Fibroblast of the aortic adventitia (primary cell): ENCODE measurements at regions not wholly inside any gene's neighbourhood (a gene's known extent, or its start where the extent isn't known, plus 50 kb on each side); places are given as distances from the start of the nearest gene placed in this dataset.
"Not testable (repeated sequence)": the region's sequence is repeated elsewhere in the genome, so short reads cannot be mapped to it uniquely, and the experiment has no call there.

Source experiments
- DNase-seq: peaks from one replicate; pipeline ENCODE4 v3.0.0-alpha.2; 2010; ENCODE audit warnings: low read depth
- H3K4me3 ChIP-seq: 2 replicates; pipeline ENCODE4 v1.5.1; 2011; ENCODE audit warnings: low read depth, mild to moderate bottlenecking, control low read depth, low read length, moderate library complexity
- TF ChIP-seq, protein P1 (sequence below): IDR thresholded peaks from 2 replicates; pipeline ENCODE4 v1.5.1; 2011; ENCODE audit warnings: mild to moderate bottlenecking, low read length, control low read depth, inconsistent platforms; ENCODE audit not compliant: insufficient read depth

GRCh38 chr3:191982481-191982880, 521.5 kb downstream of the PYDC2 start:
- DNase-seq, result no peak
- no peak overlapping the region for H3K4me3 ChIP-seq
- TF ChIP-seq, protein P1, sequence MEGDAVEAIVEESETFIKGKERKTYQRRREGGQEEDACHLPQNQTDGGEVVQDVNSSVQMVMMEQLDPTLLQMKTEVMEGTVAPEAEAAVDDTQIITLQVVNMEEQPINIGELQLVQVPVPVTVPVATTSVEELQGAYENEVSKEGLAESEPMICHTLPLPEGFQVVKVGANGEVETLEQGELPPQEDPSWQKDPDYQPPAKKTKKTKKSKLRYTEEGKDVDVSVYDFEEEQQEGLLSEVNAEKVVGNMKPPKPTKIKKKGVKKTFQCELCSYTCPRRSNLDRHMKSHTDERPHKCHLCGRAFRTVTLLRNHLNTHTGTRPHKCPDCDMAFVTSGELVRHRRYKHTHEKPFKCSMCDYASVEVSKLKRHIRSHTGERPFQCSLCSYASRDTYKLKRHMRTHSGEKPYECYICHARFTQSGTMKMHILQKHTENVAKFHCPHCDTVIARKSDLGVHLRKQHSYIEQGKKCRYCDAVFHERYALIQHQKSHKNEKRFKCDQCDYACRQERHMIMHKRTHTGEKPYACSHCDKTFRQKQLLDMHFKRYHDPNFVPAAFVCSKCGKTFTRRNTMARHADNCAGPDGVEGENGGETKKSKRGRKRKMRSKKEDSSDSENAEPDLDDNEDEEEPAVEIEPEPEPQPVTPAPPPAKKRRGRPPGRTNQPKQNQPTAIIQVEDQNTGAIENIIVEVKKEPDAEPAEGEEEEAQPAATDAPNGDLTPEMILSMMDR, result no peak

DNA sequence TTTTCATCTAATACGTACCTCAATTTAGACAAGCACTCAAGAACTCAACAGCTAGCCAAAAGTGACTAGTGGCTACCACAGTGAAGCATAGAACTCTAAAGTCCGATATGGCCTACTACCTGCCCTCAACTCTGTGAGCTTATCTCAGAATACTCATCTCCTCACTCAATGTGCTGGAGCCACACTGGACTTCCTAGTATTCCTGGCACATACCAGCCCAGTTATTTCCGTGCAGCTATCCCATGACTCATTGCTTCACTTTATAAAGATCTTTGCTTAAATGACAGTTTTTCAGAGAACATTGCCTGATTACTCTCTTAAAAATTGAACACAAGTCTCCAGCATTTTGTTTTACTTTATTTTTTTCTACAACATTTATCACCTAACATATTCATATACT, 524.7 kb downstream of the PYDC2 start:
- DNase-seq, result no peak
- H3K4me3 ChIP-seq, result no peak overlapping the region
- TF ChIP-seq, protein P1, result no peak

- H3K4me3 ChIP-seq, result no peak overlapping the region
- no peak for DNase-seq
- TF ChIP-seq, protein P1, result no peak
Observed at GRCh38 chr3:191987831-191988350, 526.9 kb downstream of the PYDC2 start.

- not testable (repeated sequence) for DNase-seq, H3K4me3 ChIP-seq
Observed at GRCh38 chr3:191993952-191994351, 533.0 kb downstream of the PYDC2 start.

DNA sequence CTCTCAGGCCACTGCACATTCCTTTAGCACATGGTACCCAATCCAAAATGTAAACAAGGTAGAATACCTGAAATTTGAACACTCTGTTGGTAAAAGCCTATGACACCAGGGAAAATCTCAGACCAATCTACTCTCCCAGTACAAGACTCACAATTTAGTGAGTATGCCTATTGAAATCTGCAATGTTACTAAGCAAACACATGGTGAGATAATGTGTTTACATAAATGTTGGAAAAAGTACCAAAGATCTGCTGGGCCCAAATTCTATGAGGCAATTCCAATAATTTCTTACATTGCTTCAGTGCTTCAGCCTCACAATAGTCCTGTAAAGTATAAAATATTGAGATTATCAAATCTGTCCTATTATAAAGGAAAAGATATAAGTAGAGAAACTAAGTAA, 536.1 kb downstream of the PYDC2 start:
- no peak overlapping the region for H3K4me3 ChIP-seq
- TF ChIP-seq, protein P1, result no peak
- DNase-seq, result no peak

DNA sequence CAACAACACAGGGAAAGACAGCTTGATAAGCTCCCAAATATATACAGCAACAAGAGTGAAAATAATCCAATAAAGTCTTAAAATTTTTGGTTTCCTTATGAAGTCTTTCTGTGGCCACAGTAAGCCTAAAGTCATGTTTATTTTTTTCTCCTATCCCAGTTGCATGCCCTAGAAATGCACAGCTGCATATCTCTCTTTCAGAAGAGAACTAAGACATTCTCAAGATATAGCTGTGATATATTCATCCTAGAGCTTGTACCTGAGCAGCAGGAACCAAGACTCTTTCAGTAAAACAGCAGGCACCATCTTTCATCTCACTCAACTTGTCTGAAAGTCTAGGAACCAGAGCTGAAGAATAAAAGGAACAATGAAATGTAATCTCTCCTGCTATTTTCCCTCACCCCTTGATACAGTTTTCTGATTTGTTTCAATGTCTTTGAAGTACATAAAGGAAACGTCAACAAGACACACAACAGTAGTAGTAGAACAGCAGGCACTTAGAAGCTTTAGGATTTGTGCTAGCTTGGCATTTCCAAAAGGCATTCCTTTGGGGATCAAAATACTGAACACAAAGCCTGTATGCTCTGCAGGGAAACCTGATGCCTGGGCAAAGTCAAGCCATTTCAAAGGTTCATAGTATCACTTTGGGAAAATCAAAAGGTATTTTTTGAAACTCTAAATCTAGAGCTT, 536.8 kb downstream of the PYDC2 start:
- TF ChIP-seq, protein P1, result no peak
- H3K4me3 ChIP-seq, result no peak overlapping the region
- no peak for DNase-seq

- no peak overlapping the region for H3K4me3 ChIP-seq
- TF ChIP-seq, protein P1, result no peak
- no peak for DNase-seq
Observed at GRCh38 chr3:192001218-192001617, 540.3 kb downstream of the PYDC2 start.
